ENCODE measurements at regions not wholly inside any gene's neighbourhood (a gene's known extent, or its start where the extent isn't known, plus 50 kb on each side); places are given as distances from the start of the nearest gene placed in this dataset.
"Not testable (repeated sequence)": the region's sequence is repeated elsewhere in the genome, so short reads cannot be mapped to it uniquely, and the experiment has no call there.

- H3K27ac ChIP-seq (ENCODE audit: extremely low read depth, low read depth, low read length); CTCF ChIA-PET; H3K36me3 ChIP-seq (ENCODE audit: control insufficient read depth in 2 of 2, insufficient read depth in 1 of 2, low read length in 2 of 2); H3K4me3 ChIP-seq (ENCODE audit: low read depth, low read length); H3K4me1 ChIP-seq (ENCODE audit: control insufficient read depth, insufficient read depth, low read length); POLR2A ChIA-PET; H3K9me3 ChIP-seq (ENCODE audit: control insufficient read depth, insufficient read depth, low read depth, low read length): not testable (repeated sequence)
- TF ChIP-seq ZNF146 (tag by site-specific recombination; IDR thresholded peaks at IDR 0.05): 0 out of 2 replicates have a peak, but pooled peaks have one; percentile 55
Observed at GRCh38 chr5:53808392-53808791, 248.0 kb downstream of the NDUFS4 start.

- POLR2A ChIA-PET: no interaction called here
- Histone ChIP-seq H3K27ac (ENCODE audit: extremely low read depth, low read depth, low read length) (no peak overlapping the region), H3K4me3 (ENCODE audit: low read depth, low read length) (no peak overlapping the region), H3K4me1 (ENCODE audit: control insufficient read depth, insufficient read depth, low read length) (no peaks in the 10 kb centered on the region), H3K36me3 (ENCODE audit: control insufficient read depth in 2 of 2, insufficient read depth in 1 of 2, low read length in 2 of 2) (no peaks in the 10 kb centered on the region), H3K9me3 (ENCODE audit: control insufficient read depth, insufficient read depth, low read depth, low read length) (no peaks in the 10 kb centered on the region)
- TF ChIP-seq MYNN (tag by site-specific recombination; IDR thresholded peaks at IDR 0.05; ENCODE audit: borderline replicate concordance): no peak
- no peak for TF ChIP-seq ZNF404 (tag by site-specific recombination; IDR thresholded peaks at IDR 0.05)
- TF ChIP-seq ZBTB17 (tag by site-specific recombination; IDR thresholded peaks at IDR 0.05): no peak
- TF ChIP-seq EGR2 (tag by site-specific recombination; IDR thresholded peaks at IDR 0.05; ENCODE audit: low read depth): no peak
- no peak for TF ChIP-seq ZNF571 (tag by site-specific recombination; IDR thresholded peaks at IDR 0.05)
- TF ChIP-seq ZEB2 (tag by site-specific recombination; IDR thresholded peaks at IDR 0.05): no peak
- no peak for TF ChIP-seq ZNF768 (tag by site-specific recombination; IDR thresholded peaks at IDR 0.05)
- TF ChIP-seq ZBTB6 (tag by site-specific recombination; IDR thresholded peaks at IDR 0.05): no peak
- no peak for TF ChIP-seq ZNF121 (tag by site-specific recombination; IDR thresholded peaks at IDR 0.05)
- TF ChIP-seq ZNF704 (tag by site-specific recombination; IDR thresholded peaks at IDR 0.05): no peak
- no peak for TF ChIP-seq ZNF670 (tag by site-specific recombination; IDR thresholded peaks at IDR 0.05; ENCODE audit: low read depth)
- TF ChIP-seq ZBTB48 (tag by site-specific recombination; IDR thresholded peaks at IDR 0.05): no peak
- TF ChIP-seq ZNF837 (tag by site-specific recombination; IDR thresholded peaks at IDR 0.05): no peak
- TF ChIP-seq ZNF513 (tag by site-specific recombination; IDR thresholded peaks at IDR 0.05): no peak
- no peak for TF ChIP-seq ZNF580 (tag by site-specific recombination; IDR thresholded peaks at IDR 0.05)
- no peak for TF ChIP-seq ZBTB11 (tag by site-specific recombination; conservative IDR thresholded peaks at IDR 0.05; ENCODE audit: low read depth)
- CTCF ChIA-PET: no interaction called here
Observed at GRCh38 chr5:53814819-53815218, 254.4 kb downstream of the NDUFS4 start.

All from HEK293 (cell line).